PC-3 (cell line): ENCODE measurements at regions not wholly inside any gene's neighbourhood (a gene's known extent, or its start where the extent isn't known, plus 50 kb on each side); places are given as distances from the start of the nearest gene placed in this dataset.

ENCODE experiments used
- CTCF ChIP-seq: fragments of 300-600 bp; sonication (generic); conservative IDR thresholded peaks from 2 replicates; pipeline ENCODE4 v1.5.1; 2017; ENCODE audit warnings: antibody characterized with exemption, low read depth, mild to moderate bottlenecking, low read length
- EZH2phosphoT487 ChIP-seq: fragments of 300-600 bp; sonication (generic); IDR thresholded peaks from 2 replicates; pipeline ENCODE4 v1.6.1; 2018; ENCODE audit warnings: mild to moderate bottlenecking, antibody characterized with exemption, low read length, borderline replicate concordance

- TF ChIP-seq CTCF = no peak
- TF ChIP-seq EZH2phosphoT487 = no peak
Measured at GRCh38 chr7:155985518-155986250, 173.4 kb upstream of the SHH start.
